ENCODE measurements at regions not wholly inside any gene's neighbourhood (a gene's known extent, or its start where the extent isn't known, plus 50 kb on each side); places are given as distances from the start of the nearest gene placed in this dataset.
"Not testable (repeated sequence)": the region's sequence is repeated elsewhere in the genome, so short reads cannot be mapped to it uniquely, and the experiment has no call there.

GRCh38 chr6:82470123-82470522 lies 106.5 kb downstream of the TPBG start:
- not testable (repeated sequence) for TF ChIP-seq CTCF (conservative IDR thresholded peaks at IDR 0.05); ZFX (IDR thresholded peaks at IDR 0.05)

Data from C4-2B (cell line).